Astrocyte of the hippocampus (primary cell): ENCODE measurements at regions not wholly inside any gene's neighbourhood (a gene's known extent, or its start where the extent isn't known, plus 50 kb on each side); places are given as distances from the start of the nearest gene placed in this dataset.
A peak's percentile ranks its signal among the peaks of the same experiment; 100 is the strongest.

Source experiments
- DNase-seq: peaks from one replicate; pipeline ENCODE4 v3.0.0; 2011; ENCODE audit warnings: low read depth, low spot score

- DNase-seq: no peak
These were observed 136.2 kb upstream of the TAB2 start for GRCh38 chr6:149181304-149181703.

GRCh38 chr6:149182262-149182661 is 135.2 kb upstream of the TAB2 start:
- DNase-seq: no peak

DNA sequence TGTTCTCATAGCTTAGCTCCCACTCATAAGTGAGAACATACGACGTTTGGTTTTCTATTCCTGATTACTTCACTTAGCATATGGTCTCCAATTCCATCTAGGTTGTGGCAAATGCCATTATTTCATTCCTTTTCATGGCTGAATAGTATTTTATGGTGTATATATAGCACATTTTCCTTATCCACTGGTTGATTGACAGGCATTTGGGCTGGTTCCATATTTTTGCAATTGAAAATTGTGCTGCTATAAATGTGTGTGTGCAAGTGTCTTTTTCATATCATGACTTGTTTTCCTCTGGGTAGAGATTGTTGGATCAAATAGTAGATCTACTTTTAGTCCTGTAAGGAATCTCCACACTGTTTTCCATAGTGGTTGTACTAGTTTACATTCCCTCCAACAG is 133.0 kb upstream of the TAB2 start:
- no peak for DNase-seq

DNA sequence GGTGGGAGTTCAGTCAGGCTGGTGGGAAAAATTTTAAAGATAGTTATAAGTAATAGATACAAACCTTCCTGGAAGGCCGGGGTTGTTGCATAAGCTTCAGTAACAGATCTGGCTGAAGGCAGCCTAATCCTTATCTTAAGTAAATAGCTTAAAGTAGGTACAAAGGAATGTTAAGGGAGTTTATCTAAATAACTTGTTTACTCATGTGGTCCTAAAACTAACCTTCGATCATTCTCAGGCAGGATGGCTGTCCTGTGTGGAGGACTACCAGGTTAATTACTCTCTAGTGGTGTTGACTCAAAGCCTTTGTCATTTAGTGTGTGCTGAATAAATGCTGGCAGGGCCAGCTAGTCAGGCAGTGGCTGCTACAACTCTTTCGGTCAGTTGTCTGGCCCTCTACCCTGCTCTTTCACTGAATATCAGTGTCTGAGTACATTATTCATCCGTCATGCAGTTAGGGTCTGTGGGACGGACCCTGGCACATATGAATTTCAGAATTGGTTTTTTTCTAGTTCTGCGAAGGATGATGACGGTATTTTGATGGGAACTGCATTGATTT is 131.6 kb upstream of the TAB2 start:
- no peak for DNase-seq

DNA sequence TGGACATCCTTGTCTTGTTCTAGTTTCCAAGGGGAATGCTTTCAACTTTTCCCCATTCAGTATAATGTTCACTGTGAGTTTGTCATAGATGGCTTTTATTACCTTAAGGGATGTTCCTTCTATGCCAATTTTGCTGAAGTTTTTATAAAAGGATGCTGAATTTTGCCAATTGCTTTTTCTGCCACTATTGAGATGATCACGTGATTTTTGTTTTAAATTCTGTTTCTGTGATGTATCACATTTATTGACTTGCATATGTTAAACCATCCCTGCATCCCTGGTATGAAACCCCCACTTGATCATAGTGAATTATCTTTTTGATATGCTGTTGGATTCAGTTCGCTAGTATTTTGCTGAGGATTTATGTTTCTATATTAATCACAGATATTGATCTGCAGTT is 130.6 kb upstream of the TAB2 start:
- DNase-seq: no peak

GRCh38 chr6:149190224-149190831 is 127.2 kb upstream of the TAB2 start:
- DNase-seq: peak; percentile 57

GRCh38 chr6:149194820-149195558 is 122.5 kb upstream of the TAB2 start:
- no peak for DNase-seq

- DNase-seq: no peak
These were observed 121.4 kb upstream of the TAB2 start for GRCh38 chr6:149196091-149196490.

GRCh38 chr6:149197482-149197881 is 120.0 kb upstream of the TAB2 start:
- DNase-seq: no peak

- DNase-seq: no peak
These were observed 119.2 kb upstream of the TAB2 start for GRCh38 chr6:149198265-149198664.

GRCh38 chr6:149200282-149200945 is 117.1 kb upstream of the TAB2 start:
- no peak for DNase-seq

DNA sequence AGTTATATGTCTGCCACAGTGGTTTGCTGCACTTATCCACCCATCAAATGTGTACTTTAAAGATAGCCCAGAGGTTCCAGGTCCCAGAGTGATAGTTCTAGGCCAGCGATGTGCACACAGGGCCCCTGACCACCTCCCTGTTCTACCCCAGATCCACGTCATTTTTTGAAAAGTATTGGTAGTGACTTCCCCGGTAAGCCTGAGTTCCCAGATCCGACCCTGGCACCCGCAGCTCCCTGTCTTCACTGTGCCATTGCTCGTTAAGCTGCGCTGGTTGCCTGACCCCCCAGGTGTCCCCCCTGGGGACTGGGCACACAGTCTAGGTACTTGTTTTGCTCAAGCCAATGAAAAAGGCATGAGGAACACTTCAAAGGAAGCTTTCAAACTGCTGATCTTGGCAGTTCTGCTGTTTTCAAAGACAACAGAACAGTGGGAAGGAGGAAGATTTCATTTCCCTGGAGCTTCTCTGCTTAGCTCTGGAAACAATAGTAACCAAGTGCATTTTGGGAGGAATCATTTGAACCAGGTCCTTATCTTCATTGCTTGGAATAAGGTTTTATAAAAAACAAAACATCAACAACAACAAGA is 116.3 kb upstream of the TAB2 start:
- DNase-seq: no peak

DNA sequence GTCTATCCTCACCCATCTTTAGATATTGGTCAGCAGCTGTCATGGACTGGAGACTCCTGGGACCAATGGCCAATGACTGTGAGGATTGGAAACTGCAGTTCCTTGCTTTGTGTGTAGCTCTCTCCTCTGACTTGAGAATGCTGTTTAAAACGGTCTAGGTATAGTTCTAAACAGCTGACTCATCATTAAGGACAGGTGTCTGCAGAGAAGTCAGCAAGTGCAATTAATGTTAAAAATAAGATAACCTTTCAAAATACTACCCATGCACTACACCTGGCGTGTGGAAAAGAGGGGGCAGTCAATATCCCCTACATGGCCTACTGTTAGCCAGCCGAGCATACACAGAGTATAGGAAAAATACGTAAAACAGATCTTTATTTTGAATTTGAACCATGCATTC is 115.4 kb upstream of the TAB2 start:
- DNase-seq: no peak

GRCh38 chr6:149202952-149203351 is 114.6 kb upstream of the TAB2 start:
- DNase-seq: no peak

- DNase-seq: no peak
These were observed 114.0 kb upstream of the TAB2 start for GRCh38 chr6:149203509-149203908.

DNA sequence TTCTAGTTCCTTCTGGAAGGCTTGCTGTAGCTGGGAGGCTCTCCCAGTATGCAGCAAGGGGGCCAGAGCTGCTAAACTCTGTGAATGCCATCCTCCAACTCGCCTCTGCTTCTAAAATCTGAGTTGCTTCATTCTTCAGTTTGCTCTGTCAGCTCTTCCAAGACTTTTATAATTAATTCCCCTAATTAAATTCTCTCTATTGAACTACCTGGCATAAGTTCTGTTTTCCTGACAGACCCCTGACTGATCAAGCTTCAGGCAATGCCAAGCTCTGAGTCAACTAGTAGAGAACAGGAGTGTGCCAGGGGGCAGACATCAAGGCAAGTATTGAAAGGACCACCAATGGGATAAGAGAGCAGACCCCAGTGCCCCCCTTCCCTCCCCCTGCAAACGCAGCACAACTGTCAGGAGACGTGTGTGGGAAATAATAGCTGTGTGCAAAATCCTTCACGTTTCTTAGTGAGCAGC is 109.3 kb upstream of the TAB2 start:
- peak; percentile 55 for DNase-seq

- DNase-seq: peak; percentile 78
These were observed 107.4 kb upstream of the TAB2 start for GRCh38 chr6:149209871-149210775.

- DNase-seq: peak; percentile 53
These were observed 106.4 kb upstream of the TAB2 start for GRCh38 chr6:149211046-149211571.

DNA sequence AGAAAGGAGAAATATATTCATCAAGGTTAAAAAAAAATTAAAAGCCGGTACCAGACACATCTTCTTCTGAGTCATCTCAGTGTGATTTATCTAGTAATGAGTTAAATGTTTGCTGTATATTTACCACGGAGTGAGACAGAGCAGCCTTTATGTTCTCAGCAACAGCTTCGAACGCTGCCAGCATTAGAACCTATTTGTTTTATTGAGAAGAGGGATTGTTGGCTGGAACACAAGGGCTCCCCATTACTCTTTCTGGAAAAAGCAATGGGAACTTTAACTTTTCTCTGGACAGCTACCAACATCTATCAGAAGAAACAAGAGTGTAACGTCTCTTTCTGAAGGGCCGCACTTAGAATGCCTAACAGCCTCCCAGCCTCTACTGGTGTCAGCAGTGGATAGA is 105.3 kb upstream of the TAB2 start:
- DNase-seq: peak; percentile 37

GRCh38 chr6:149212892-149213801 is 104.4 kb upstream of the TAB2 start:
- DNase-seq: peak; percentile 36
